ENCODE measurements at regions not wholly inside any gene's neighbourhood (a gene's known extent, or its start where the extent isn't known, plus 50 kb on each side); places are given as distances from the start of the nearest gene placed in this dataset.

- Mint-ChIP-seq H3K27me3 (peaks cover 8% of the 10 kb centered on the region), H3K9me3 (ENCODE audit: low read depth) (no peaks in the 10 kb centered on the region), H3K27ac (no peak overlapping the region), H3K4me1 (ENCODE audit: low read depth) (no peaks in the 10 kb centered on the region), H3K36me3 (ENCODE audit: insufficient read depth) (no peaks in the 10 kb centered on the region), H3K4me3 (ENCODE audit: low read depth) (no peak overlapping the region)
- no peak for DNase-seq (ENCODE audit: low spot score, unreplicated experiment)
- no peak for TF ChIP-seq CTCF (IDR thresholded peaks at IDR 0.05; ENCODE audit: unreplicated experiment)
These were observed 86.8 kb downstream of the MATN1 start for GRCh38 chr1:30636621-30637020.

- Mint-ChIP-seq H3K36me3 (ENCODE audit: insufficient read depth) (no peaks in the 10 kb centered on the region), H3K9me3 (ENCODE audit: low read depth) (no peaks in the 10 kb centered on the region), H3K27me3 (peaks cover 7% of the 10 kb centered on the region), H3K4me1 (ENCODE audit: low read depth) (no peaks in the 10 kb centered on the region), H3K4me3 (ENCODE audit: low read depth) (no peak overlapping the region), H3K27ac (no peak overlapping the region)
- no peak for DNase-seq (ENCODE audit: low spot score, unreplicated experiment)
- TF ChIP-seq CTCF (IDR thresholded peaks at IDR 0.05; ENCODE audit: unreplicated experiment) = no peak
These were observed 87.9 kb downstream of the MATN1 start for GRCh38 chr1:30635391-30635975.

GRCh38 chr1:30634507-30634906 is 88.9 kb downstream of the MATN1 start:
- Mint-ChIP-seq H3K9me3 (ENCODE audit: low read depth) (no peaks in the 10 kb centered on the region), H3K4me1 (ENCODE audit: low read depth) (no peaks in the 10 kb centered on the region), H3K4me3 (ENCODE audit: low read depth) (no peak overlapping the region), H3K36me3 (ENCODE audit: insufficient read depth) (no peaks in the 10 kb centered on the region), H3K27me3 (peaks cover 3% of the 10 kb centered on the region), H3K27ac (no peak overlapping the region)
- DNase-seq (ENCODE audit: low spot score, unreplicated experiment) = no peak
- TF ChIP-seq CTCF (IDR thresholded peaks at IDR 0.05; ENCODE audit: unreplicated experiment) = no peak

GRCh38 chr1:30633294-30633693 is 90.1 kb downstream of the MATN1 start:
- H3K4me1 Mint-ChIP-seq (ENCODE audit: low read depth) = no peaks in the 10 kb centered on the region
- no peaks in the 10 kb centered on the region for H3K9me3 Mint-ChIP-seq (ENCODE audit: low read depth)
- H3K36me3 Mint-ChIP-seq (ENCODE audit: insufficient read depth) = no peaks in the 10 kb centered on the region
- no peak for DNase-seq (ENCODE audit: low spot score, unreplicated experiment)
- no peak for TF ChIP-seq CTCF (IDR thresholded peaks at IDR 0.05; ENCODE audit: unreplicated experiment)
- H3K27me3 Mint-ChIP-seq = no peaks in the 10 kb centered on the region
- H3K4me3 Mint-ChIP-seq (ENCODE audit: low read depth) = no peak overlapping the region
- H3K27ac Mint-ChIP-seq = no peak overlapping the region

GRCh38 chr1:30632481-30632880 is 90.9 kb downstream of the MATN1 start:
- no peaks in the 10 kb centered on the region for H3K36me3 Mint-ChIP-seq (ENCODE audit: insufficient read depth)
- H3K4me1 Mint-ChIP-seq (ENCODE audit: low read depth) = no peaks in the 10 kb centered on the region
- DNase-seq (ENCODE audit: low spot score, unreplicated experiment) = no peak
- H3K4me3 Mint-ChIP-seq (ENCODE audit: low read depth) = no peak overlapping the region
- peaks cover under 1% of the 10 kb centered on the region for H3K9me3 Mint-ChIP-seq (ENCODE audit: low read depth)
- no peak for TF ChIP-seq CTCF (IDR thresholded peaks at IDR 0.05; ENCODE audit: unreplicated experiment)
- H3K27ac Mint-ChIP-seq = no peak overlapping the region
- H3K27me3 Mint-ChIP-seq = no peaks in the 10 kb centered on the region

Measured in progenitor cell of endocrine pancreas (in vitro differentiated cells).